GM19239 (cell line): ENCODE measurements at regions not wholly inside any gene's neighbourhood (a gene's known extent, or its start where the extent isn't known, plus 50 kb on each side); places are given as distances from the start of the nearest gene placed in this dataset.

Experiments
- DNase-seq: peaks from one replicate; pipeline ENCODE4 v3.0.0; 2011; ENCODE audit warnings: low spot score; ENCODE audit not compliant: insufficient read length
- FAIRE-seq: peaks from 2 replicates; lab custom pipeline; 2011; peaks lifted over from hg19 to GRCh38; lab: Jason Lieb, UNC

- no peak for FAIRE-seq
Observed at GRCh38 chr2:172377408-172377807, 50.0 kb upstream of the ITGA6 start.

More at GRCh38 chr2:172377408-172377807, 50.0 kb upstream of the ITGA6 start:
- no peak for DNase-seq
